ENCODE measurements at regions not wholly inside any gene's neighbourhood (a gene's known extent, or its start where the extent isn't known, plus 50 kb on each side); places are given as distances from the start of the nearest gene placed in this dataset.

- H3K9me3 ChIP-seq (replicated peaks in 1 of 2; ENCODE audit: control insufficient read depth in 1 of 2, insufficient read depth in 1 of 2, low read length in 2 of 2): peaks cover 8 to 14% of the 10 kb centered on the region in 2 donors
- 96% methylated on average over 3 of the region's 4 CpGs for WGBS (ENCODE audit: insufficient coverage)
- H4K20me1 ChIP-seq (ENCODE audit: insufficient read depth, low read length): no peaks in the 10 kb centered on the region
- H3K9me3 Mint-ChIP-seq: peaks cover 4 to 16% (median 10%) of the 10 kb centered on the region in 7 donors
- no peak overlapping the region for H2AFZ ChIP-seq (ENCODE audit: insufficient read depth, low read depth, low read length, poor library complexity, severe bottlenecking)
- no peaks in the 10 kb centered on the region for H3K27me3 ChIP-seq (ENCODE audit: control insufficient read depth in 2 of 2, insufficient read depth in 2 of 2, low read length in 2 of 2)
- H3K27ac Mint-ChIP-seq: no peak overlapping the region
- H3K4me2 ChIP-seq (replicated peaks; ENCODE audit: extremely low read depth, low read length, poor library complexity, severe bottlenecking): no peak overlapping the region
- no peak for TF ChIP-seq CTCF (IDR thresholded peaks at IDR 0.05)
- H3K4me1 ChIP-seq (ENCODE audit: control insufficient read depth in 1 of 2, insufficient read depth in 2 of 2, low read length in 2 of 2): no peaks in the 10 kb centered on the region
- H3K36me3 ChIP-seq (replicated peaks in 1 of 2; ENCODE audit: control insufficient read depth in 1 of 2, insufficient read depth in 2 of 2, low read length in 2 of 2): no peaks in the 10 kb centered on the region
- no peaks in the 10 kb centered on the region for H3K79me2 ChIP-seq (ENCODE audit: insufficient read depth, low read length)
- intact Hi-C loops (cut with micrococcal nuclease): no loop called here
- no peak overlapping the region for H3K4me3 Mint-ChIP-seq
- no peaks in the 10 kb centered on the region for H3K4me1 Mint-ChIP-seq
- no peak overlapping the region for H3K4me3 ChIP-seq (replicated peaks in 1 of 3; ENCODE audit: low read depth in 2 of 3, low read length in 3 of 3)
- H3K27me3 Mint-ChIP-seq (ENCODE audit: low read depth in 3 of 3): peaks cover 0 to 2% (median 0%) of the 10 kb centered on the region in 3 donors
- H3K9ac ChIP-seq (ENCODE audit: insufficient read depth, low read length, poor library complexity, severe bottlenecking): no peak overlapping the region
- no peaks in the 10 kb centered on the region for H3K36me3 Mint-ChIP-seq
- DNase-seq: no peak
- no peak overlapping the region for H3K27ac ChIP-seq (ENCODE audit: low read depth in 1 of 2, low read length in 2 of 2)
Observed at GRCh38 chr6:95501032-95501904, 76.1 kb upstream of the MANEA start.

GRCh38 chr6:95503568-95503967 is 73.8 kb upstream of the MANEA start:
- Histone ChIP-seq H3K4me1 (ENCODE audit: control insufficient read depth in 1 of 2, insufficient read depth in 2 of 2, low read length in 2 of 2) (no peaks in the 10 kb centered on the region), H4K20me1 (ENCODE audit: insufficient read depth, low read length) (no peaks in the 10 kb centered on the region), H3K4me3 (replicated peaks in 1 of 3; ENCODE audit: low read depth in 2 of 3, low read length in 3 of 3) (no peak overlapping the region), H3K4me2 (replicated peaks; ENCODE audit: extremely low read depth, low read length, poor library complexity, severe bottlenecking) (no peak overlapping the region), H3K27me3 (ENCODE audit: control insufficient read depth in 2 of 2, insufficient read depth in 2 of 2, low read length in 2 of 2) (no peaks in the 10 kb centered on the region), H3K9me3 (replicated peaks in 1 of 2; ENCODE audit: control insufficient read depth in 1 of 2, insufficient read depth in 1 of 2, low read length in 2 of 2) (peaks cover 0 to 5% of the 10 kb centered on the region in 2 donors), H3K27ac (ENCODE audit: low read depth in 1 of 2, low read length in 2 of 2) (no peak overlapping the region), H3K79me2 (ENCODE audit: insufficient read depth, low read length) (no peaks in the 10 kb centered on the region), H3K36me3 (replicated peaks in 1 of 2; ENCODE audit: control insufficient read depth in 1 of 2, insufficient read depth in 2 of 2, low read length in 2 of 2) (no peaks in the 10 kb centered on the region), H3K9ac (ENCODE audit: insufficient read depth, low read length, poor library complexity, severe bottlenecking) (no peak overlapping the region), H2AFZ (ENCODE audit: insufficient read depth, low read depth, low read length, poor library complexity, severe bottlenecking) (no peak overlapping the region)
- Mint-ChIP-seq H3K4me1 (no peaks in the 10 kb centered on the region), H3K27me3 (ENCODE audit: low read depth in 3 of 3) (no peaks in the 10 kb centered on the region), H3K27ac (no peak overlapping the region), H3K9me3 (peaks cover 0 to 9% (median 4%) of the 10 kb centered on the region in 7 donors), H3K4me3 (no peak overlapping the region), H3K36me3 (no peaks in the 10 kb centered on the region)
- intact Hi-C loops (cut with micrococcal nuclease): no loop called here
- no CpG with 5 or more reads among the region's 1 CpG for WGBS (ENCODE audit: insufficient coverage)
- TF ChIP-seq CTCF (IDR thresholded peaks at IDR 0.05): no peak
- DNase-seq: no peak

Data from CD14-positive monocyte (primary cell).